ENCODE measurements at regions not wholly inside any gene's neighbourhood (a gene's known extent, or its start where the extent isn't known, plus 50 kb on each side); places are given as distances from the start of the nearest gene placed in this dataset.

DNA sequence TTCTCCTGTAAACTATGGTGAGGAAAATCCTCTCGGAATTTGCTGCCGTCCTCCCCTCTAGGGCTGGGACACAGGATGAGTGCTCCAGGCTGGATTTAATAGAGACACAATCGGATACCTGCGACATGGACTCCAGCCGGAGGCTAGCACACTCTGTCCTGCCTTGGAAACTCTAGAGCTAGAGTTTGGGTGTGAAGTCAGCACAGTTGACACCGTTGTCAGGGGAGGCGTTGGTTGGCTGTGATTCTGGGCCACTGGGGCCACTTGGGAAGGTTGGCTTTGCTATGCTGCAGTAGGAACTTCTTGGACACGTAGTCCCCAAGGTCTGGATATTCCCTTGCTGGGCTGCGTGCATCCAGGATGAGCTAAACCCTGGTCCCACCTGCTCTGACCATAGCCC is 169.4 kb downstream of the NRN1 start:
- TF ChIP-seq, protein P1, sequence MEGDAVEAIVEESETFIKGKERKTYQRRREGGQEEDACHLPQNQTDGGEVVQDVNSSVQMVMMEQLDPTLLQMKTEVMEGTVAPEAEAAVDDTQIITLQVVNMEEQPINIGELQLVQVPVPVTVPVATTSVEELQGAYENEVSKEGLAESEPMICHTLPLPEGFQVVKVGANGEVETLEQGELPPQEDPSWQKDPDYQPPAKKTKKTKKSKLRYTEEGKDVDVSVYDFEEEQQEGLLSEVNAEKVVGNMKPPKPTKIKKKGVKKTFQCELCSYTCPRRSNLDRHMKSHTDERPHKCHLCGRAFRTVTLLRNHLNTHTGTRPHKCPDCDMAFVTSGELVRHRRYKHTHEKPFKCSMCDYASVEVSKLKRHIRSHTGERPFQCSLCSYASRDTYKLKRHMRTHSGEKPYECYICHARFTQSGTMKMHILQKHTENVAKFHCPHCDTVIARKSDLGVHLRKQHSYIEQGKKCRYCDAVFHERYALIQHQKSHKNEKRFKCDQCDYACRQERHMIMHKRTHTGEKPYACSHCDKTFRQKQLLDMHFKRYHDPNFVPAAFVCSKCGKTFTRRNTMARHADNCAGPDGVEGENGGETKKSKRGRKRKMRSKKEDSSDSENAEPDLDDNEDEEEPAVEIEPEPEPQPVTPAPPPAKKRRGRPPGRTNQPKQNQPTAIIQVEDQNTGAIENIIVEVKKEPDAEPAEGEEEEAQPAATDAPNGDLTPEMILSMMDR (optimal IDR thresholded peaks at IDR 0.05 in 1 of 3, IDR thresholded peaks at IDR 0.05 in 1 of 3, conservative IDR thresholded peaks at IDR 0.05 in 1 of 3; ENCODE audit: extremely low read depth in 1 of 3, insufficient read depth in 2 of 3, low read length in 3 of 3) = no peak
- TF ChIP-seq EZH2 (IDR thresholded peaks at IDR 0.05; ENCODE audit: low read length) = no peak

Data from keratinocyte (primary cell).